Right lung (tissue), 2 donors: ENCODE measurements at regions not wholly inside any gene's neighbourhood (a gene's known extent, or its start where the extent isn't known, plus 50 kb on each side); places are given as distances from the start of the nearest gene placed in this dataset.
"Not testable (repeated sequence)": the region's sequence is repeated elsewhere in the genome, so short reads cannot be mapped to it uniquely, and the experiment has no call there.

ENCODE experiments used
- DNase-seq, 2 donors: peaks; one replicate each; pipeline ENCODE4 v3.0.0-alpha.2; 2013

DNA sequence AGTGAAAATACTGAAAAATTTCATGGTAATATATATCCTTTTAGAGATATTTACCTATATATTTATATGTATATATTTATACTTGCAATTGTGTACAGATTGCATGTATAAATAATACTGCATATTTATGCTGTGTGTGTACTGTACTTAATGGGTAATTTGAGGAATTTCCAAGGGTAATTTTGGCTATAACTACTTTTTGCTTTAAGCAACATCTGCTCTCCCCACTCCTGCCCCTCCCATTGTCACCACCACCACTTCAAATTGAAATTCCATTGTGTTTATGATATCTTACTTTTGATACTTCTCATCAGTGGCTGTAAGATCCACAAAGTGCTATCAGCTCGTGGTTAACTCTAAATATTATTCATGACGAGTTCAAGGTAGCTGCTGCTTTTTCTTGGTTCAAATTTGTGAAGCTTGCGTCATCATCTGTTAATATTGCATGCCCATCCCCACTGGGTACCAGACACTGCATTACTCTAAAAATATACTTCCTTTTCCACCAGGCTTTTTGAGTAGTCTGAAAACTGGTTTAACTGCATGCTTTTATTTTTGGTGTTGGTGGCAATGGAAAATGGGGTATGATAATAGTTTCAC, 91.7 kb upstream of the MITF start:
- no peak for DNase-seq

DNA sequence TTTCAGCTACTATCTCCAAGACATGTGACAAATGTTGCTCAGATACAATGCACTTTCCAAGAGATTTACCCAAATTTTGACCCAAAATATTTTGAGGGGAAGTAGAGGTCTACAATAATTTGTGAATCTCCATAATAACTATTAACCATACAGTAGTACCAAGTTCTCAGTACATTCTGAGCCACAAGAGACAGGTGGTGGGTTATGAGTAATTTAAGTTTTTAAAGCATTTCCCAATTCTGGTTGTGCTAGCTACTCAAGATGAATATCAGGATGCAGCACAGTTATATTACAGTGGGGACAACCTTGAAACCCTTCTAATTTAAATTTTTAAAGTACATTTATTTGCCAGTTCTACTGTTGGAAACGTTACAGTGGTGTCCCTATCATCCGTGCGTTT, 92.2 kb upstream of the MITF start:
- DNase-seq: no peak

DNA sequence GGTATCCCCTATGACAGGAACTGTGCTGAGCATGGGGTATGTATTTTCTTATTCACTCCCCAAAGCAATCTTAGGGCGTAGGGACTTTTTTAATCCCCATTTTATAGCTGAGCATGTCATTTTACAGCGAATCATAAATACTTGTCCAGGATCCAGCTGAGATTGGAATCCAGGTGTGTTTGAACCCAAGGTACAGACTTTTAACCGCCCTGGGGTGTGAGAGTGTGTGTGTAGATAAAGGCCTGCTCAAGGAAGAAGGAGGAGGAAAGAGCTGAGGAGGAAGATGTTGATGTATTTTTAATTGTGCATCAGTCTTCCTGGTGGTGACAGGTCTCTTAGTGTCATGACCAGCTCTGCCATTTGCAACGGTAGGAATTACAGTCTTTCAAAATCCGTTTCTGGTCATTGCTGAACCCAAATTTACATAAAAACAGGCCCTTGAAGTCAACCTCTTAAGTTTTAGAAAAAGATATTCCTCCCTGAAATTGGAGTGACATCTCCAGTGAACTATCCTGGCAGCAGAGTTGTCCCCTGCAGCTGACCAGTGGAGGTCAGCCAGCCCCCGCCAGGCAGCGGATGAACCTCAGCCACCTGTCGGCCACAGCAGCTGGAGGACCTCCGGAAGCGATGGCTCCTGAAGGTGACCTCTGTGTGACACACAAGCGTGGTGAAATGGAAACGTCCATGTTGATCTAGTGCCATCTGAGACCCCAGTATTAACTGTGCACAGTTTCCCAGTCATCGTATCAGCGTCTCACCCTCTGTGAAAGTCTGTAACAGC, 92.8 kb upstream of the MITF start:
- DNase-seq: no peak

DNA sequence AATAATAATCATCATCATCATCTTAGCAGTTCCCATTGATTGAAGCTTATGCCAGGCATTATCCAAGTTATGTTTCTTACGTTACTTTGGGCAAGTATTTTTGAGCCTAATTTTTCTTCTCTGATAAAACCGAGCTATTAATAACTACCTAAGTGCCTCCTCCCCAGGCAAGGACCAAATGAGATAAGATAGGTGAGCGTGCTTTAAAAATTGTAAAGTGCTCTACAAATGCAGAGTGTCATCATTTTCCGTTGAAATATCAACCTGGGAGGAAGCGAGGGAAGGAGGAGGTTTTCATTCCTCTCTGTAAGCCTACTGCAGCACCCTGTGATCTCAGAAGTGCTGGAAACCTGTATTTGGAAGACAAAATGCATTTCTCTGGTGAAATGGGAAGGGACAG, 96.7 kb upstream of the MITF start:
- DNase-seq: no peak

DNA sequence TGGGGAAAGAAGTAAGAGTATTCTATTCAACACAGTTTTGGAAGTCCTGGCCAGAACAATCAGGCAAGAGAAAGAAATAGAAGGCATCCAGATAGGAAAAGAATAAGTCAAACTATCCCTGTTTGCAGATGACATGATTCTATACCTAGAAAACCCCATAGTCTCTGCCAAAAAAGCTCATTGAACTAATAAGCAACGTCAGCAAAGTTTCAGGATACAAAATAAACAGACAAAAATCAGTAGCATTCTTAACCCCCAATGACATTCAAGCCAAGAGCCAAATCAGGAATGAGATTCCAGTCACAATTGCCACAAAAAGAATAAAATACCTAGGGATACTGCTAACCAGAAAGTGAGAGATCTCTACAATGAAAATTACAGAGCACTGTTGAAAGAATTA, 99.4 kb upstream of the MITF start:
- DNase-seq: no peak

DNA sequence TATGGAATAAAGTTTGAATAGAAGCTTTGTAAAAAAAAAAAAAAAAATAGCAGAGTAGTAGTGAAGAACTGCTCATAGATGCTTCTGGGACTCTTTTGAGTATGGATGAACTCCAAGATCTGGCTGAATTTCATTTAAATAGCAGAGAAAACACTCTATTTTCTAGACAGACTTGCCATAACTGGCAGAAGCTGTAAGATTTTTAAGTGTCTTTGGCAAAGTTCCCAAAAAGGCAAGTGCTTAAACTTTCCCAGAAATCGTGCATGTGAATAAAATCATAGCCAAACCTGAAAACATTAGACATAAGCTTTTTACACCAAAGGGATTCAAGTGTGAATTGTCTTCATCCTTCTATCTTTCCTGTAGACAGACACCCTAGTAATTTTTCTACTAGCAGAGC, 110.3 kb upstream of the MITF start:
- peak; percentile 77 to 79 for DNase-seq

DNA sequence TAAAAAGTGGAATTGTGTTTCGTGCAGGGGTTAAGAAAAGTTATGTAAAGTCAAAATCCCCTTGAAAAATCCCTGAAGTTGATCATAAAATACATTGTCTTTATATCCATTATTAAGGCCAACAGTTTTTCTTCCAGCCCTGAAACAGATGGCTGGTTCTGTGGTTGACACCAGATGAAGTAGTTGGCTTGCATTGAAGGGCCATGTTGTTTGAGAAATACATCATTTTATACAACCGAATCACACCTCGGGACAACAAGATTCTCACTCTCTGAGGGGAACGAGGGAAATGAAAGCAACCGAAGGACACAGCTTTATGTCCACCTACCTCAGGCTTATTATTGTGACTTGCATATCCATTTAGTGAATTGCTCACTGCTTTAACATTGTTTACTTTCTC, 126.0 kb upstream of the MITF start:
- no peak for DNase-seq

DNA sequence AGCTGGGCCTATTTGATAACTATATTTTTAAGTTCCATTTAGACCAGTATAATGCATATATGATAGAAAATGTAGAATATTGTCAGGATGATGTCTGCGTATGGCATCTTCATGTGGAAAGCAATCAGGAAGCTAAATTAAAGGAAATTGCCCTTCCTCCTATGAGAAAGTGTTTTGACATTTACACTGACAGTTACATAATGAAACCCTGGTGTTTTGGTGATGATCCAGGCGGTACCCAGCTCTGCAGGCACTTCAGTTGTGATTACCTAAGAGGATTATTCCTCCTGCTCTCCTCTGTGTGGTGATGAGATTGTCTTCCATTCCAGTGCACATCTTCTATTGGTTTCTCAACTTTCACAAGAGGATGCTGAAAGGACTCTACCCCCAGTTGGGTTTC, 126.5 kb upstream of the MITF start:
- no peak for DNase-seq

DNA sequence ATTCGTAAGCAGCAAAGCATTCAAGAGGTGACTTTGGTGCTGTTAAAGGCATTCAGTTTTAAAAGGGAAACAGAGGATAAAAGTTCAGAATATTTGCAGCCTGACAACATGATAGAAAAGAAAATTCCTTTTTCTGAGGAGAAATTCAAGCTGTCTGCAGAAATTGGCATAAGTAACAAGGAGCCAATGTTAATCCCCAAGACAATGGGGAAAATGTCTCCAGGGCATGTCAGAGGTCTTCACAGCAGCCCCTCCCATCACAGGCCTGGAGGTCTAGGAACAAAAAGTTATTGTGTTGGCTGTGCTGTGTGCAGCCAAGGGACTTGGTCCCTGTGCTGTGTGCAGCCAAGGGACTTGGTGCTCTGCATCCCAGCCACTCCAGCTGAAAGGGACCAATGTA, 129.7 kb upstream of the MITF start:
- not testable (repeated sequence) for DNase-seq

DNA sequence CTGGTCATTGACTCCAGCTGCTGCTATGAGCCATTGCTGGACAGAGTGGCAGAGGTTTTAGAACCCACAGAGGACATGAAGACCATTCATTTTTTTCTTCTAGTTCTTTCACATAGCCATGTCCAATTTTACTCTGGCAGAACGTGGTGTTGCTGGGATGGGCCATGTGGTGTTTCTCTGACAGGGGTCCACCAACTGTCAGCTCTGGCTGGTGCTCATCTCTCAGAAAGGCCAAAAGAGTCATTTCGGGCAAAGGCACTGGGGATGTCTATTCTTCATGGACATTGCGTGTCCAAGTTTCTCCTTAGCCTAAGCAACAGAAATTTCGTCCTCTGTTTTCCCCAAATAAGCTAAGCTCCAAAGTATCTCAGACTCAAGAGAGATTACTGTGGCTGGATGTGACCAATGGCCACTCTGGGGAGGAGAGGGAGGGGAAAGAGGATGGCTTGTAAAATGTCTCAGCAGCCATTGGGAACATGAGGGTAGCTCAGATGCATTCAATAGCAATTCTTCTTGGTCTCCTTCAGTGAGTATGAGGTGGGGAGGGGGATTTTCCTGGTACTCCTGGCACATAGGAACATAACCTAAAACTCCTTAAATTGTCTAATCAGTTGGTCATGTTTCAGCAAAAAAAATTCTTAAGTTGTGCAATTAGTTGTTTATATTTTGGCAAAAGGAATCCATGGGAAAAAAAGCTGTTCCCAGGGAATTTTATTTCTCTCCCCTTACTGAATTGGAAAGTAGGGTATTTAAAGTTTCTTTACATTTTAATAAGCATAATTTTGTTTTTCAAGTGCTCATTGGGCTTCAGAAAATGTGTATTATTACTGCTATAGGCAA, 131.6 kb upstream of the MITF start:
- DNase-seq: peak; percentile 11 to 35

DNA sequence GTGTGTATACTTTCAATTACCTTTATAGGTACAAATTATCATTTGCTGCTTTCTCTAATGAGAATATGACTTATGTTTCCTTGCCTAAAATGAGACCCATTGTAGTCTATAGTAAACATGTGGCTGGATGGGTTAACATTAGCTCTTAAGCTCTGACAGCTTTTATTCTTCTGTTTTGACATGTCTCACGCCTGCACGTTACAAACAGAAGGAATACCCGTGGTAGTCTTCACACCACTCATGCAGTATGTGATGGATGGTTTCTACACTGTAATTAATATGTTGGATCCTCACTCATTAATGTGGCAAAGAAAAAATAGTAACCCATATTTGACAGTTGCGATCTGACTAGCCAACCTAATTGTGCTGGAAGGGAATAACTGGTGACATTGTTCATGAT, 133.4 kb upstream of the MITF start:
- DNase-seq: no peak

DNA sequence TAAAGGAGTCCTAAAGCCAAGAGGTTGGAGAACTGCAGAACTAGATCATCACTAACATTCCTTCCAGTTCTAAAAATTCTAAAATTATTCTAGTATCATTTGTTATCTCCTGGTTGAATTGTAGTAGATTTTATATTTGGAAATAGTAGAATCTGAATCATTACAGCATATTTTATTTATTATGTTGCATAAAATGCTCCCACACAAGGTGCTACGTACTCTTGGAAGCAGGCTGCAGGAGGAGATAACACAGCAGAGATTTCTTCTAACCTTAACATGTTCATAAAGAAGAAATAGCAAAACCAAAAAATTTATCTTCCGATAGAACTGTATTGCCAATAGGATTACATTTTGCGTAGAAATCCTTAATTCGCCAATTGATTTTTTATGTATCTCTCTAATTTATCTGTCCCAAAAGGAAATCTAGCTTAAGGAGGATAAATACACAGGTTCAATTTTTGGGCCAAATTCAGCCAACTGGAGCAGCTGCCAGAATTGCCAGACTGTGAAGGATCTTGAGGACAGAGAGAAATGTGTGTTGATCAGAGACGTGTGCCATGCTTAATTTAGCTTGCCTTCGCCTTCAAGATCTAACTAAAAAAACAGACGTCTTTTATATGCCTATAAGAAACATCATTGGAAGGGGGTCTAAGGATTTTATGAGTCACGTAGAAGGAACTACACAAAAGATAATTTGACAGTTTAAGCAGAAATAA, 134.4 kb upstream of the MITF start:
- no peak for DNase-seq

DNA sequence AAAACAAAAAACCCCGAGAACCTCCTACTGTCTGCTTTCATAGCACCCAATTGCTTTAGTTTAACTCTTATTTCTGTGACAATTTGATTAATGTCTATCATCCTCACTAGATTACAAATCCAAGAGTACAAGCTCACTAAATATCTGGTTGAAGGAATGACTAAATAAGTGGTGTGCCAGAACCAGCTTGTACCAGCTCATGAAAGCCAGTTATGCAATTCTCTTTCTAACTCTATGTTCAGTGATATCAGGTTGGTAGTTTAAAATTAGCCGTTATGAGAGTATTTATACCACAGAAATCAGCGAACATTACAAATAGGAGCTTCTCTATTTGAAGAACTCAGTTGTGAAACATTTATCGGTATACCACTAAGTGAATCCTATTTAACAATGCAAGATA, 137.2 kb upstream of the MITF start:
- DNase-seq: no peak

DNA sequence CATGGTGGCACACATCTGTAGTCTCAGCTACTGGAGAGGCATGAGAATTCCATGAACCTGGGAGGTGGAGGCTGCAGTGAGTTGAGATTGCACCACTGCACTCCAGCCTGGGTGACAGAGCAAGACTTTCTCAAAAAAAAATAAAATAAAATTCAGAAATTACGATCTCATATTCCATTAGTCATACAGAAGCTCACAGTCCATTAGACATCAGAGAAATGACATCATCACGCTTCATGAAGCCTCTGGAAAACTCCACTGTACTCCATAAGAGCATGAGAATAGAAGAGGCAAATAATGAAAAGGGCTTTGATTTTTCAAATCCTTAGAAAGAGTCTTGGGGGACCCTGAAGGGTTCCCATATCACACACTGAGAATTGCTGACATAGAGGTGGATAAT, 145.0 kb upstream of the MITF start:
- no peak for DNase-seq

DNA sequence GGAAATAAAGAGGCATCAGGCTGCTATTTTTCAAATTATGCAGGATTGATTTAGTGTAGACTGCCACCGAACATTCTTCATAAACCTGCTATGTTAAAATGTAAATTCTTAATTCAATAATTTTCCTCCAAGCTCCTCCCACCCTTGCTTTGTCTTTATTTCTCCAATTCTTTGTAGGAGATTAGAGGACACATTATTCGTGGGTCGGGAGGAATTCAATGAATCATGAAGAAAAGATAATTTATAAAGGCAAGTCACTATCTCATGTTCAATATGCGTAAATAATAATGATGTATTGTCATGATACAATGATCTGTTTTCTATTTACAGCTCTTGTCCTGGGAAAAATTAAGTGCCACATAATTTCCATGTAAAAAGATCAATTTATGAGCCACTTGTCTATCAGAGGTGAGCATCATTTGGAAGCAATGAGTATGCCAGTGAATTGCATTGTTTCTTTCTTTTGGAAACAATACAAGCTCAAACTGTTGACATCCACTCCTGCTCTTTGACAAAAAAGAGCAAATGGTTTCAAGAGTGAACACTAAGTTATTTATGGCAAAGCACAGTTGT, 148.0 kb upstream of the MITF start:
- no peak for DNase-seq

DNA sequence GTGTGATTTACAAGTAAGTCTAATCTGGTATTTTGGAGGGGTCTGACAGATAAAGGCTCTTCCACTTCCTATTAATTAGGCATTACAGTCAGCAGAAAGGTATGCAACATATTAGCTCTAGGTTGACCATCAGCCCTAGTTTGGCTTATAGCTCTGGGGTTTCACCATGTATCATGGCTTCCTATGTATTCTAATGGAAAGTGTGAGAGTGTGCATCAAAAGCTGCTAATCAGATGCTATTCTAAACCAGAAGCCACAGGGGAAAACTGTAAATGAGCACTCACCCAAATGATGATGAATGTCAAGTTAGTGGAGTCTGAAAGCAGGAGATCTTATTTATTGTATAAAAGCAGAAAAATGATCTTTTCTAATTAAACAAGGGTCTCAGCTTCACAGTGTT, 149.2 kb upstream of the MITF start:
- no peak for DNase-seq

DNA sequence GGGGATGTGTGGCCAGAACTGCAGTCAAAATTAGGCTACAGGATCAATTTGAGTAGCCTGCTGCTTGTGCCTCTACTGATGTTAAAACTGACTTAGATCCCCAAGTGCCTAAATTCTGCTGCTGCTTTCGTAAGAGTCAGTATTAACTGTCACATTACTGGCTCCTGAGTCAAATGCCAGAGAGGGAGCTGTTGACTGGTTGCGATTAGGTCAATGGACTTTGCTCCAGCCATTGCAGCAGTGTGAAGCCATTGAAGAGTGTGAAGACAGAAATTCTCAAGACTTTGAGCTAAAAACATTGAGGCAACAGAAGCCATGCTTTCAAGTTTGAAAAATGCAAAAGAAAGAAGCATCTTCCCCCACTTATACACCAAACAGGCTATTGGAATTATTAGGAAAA, 151.1 kb upstream of the MITF start:
- no peak for DNase-seq

DNA sequence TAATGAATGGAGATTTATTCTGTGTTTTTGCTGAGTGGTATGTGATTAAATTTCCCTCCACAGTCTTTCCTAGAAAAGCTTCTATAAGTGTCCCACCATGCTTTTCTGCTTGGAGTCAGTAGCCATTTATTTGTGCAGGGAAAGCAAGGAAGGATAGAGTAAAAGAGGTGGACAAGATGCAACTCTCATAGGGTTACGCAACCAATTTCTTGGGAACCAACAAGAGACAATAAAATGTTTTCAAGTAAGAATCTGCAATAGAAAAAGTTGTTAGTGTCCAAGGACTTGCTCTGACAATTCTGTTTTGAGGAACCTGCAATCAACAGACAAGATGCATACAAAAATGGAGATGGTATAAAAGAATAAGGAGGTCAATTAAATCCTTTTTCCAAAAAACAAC, 153.8 kb upstream of the MITF start:
- DNase-seq: no peak

DNA sequence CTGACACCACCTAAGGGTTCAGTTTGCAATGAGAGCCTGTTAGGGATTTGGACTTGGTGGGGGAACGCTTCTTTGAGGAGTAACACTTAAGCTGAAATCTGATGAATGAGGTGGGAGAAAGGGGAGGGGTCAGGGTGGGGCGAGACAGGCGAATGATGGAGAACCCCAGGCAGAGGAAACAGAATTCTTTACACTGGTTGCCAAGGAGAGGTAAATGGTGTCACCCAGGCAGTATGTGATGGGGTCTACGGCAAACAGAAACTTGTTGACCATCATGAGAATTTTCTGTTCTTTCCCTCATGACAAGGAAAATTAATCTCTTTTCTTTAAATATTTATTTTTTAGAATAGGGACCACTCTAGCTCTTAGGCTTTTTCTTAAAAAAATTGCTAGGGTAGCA, 157.2 kb upstream of the MITF start:
- DNase-seq: no peak

DNA sequence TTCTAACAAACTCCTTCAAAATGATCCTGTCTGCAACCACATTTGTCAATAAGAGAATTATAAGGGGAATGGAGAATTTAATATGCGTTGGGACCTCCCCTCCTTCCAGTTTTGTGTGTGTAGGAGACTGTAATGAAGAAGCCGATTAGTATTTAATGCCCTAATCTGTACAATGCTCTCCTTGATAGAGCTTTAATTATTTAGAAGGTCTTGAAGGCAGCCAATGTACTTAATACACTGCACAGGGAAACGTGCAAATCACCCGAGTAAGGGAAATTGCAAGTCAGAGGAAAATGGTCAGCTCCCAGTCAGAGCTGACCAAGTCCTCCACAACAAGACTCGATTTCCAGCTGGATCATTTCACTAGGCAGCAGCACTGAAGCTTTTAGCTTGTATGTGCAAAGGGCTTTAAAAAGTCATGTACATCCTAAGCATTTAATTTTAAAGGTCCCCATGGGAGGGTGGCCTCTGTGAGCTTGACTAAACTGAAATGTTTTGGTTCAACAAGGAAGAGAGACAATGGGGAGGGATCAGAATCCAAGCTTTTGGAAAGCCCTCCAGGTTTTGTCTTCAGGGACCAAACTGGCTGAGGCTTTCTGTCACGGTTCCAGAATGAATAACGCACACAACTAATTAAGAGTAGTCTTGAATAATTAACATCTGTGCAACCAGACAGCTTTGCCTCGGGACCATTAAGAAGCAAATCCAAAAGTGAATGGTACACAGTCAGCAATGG, 159.8 kb upstream of the MITF start:
- peak; percentile 84 to 87 for DNase-seq

DNA sequence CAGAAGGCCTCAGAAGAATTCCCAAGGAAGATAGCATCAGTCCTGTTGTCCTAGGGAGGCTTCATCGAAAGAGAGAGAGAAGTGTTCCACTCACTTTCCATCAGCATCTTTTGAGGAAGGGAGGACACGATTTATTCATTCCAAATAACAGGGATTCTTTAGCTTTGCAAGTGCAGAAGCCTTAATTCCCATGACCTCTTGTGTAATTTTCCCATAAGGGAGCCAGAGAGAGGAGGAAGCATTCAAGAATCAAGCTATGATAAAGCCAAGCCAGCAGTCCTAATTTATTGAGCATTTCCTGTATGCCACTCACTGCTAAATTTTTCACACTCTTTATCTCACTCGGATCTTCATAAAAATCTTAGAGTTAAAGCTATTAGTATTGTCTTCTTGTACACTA, 169.7 kb upstream of the MITF start:
- no peak for DNase-seq
